Heart left ventricle (tissue), 13 donors: ENCODE measurements at regions not wholly inside any gene's neighbourhood (a gene's known extent, or its start where the extent isn't known, plus 50 kb on each side); places are given as distances from the start of the nearest gene placed in this dataset.

Experiments
- POLR2A ChIP-seq, 2 donors: fragments of 450-650 bp; IDR thresholded peaks; one replicate each; pipeline ENCODE4 v1.6.1; 2017; ENCODE audit warnings: antibody characterized with exemption in 2 of 2, mild to moderate bottlenecking in 2 of 2, moderate library complexity in 2 of 2
- TF ChIP-seq, protein P1 (sequence below), 12 donors: fragments of 200-600 bp; sonication (generic) in 4 of 12; IDR thresholded peaks; one replicate each; pipeline versions ENCODE4 v1.5.0 to v1.8.0; 2018 to 2022; ENCODE audit warnings: antibody characterized with exemption in 12 of 12, mild to moderate bottlenecking in 5 of 12
- donor health status: ischemic (EF 13 %, LVEDD 7.1; RV severe dilation, severe dysfunction).
- donor health status: DM: no; HTN: yes; CAD: no.
- donor health status: DM: no; HTN: no; CAD: no.
- donor health status: ischemic (EF 25% LVEDD 6.9; RV normal size, moderate dysfunction).
- donor health status: ischemic (EF 25% LVEDD 5.7; RV mildly dilated, moderate dysfunction).
- donor health status: ischemic (EF 35%, LVEDD 5.7; RV mildly dilated, moderate dysfunction).
- donor health status: nonischemic (EF 11% LVEDD 7.7; RV severe dilation, severe dysfunction).
- donor health status: DM: yes; HTN: yes; CAD: no.
- donor health status: PGD.
- donor health status: ischemic (EF 29% LVEDD 5.4; RV normal size, mild dysfunction).
- donor health status: nonischemic (EF 23%, LVEDD 6.1; RV moderate dilation, normal function).

DNA sequence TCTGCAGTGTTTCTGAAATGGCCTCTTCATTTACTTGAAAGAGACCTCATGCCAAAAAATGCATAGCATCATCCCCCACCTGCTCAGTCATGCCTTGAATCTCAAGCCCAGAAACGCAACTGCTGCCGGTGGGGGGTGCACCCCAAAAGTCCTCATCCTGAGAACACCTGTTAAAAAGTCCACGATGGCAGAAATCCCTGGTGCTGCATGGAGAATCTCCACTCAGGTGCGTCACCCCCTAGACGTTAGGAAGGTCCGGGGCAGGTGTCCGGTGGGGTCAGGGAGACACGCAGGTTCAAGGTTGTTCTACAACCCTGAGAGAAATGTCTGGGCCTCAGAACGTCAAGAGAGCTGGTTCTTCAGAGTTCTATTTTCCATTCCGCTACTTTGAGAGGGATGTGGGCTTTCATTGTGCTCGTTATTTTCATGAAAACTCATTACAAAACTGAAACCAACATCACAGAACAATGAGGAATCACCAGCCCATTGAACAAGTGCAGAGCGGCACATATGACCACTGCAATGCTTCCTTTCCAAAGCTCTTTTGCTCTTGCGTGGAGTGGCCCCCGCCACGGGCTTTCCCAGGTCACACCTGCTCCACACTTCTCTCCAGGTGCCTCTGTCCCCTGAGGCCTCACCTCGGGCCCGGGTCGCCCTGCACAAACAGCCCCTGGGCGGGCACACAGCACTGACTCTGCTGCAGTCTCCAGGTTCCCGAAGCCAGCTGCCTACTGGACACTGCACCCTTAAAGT, 201.9 kb downstream of the TOMM20 start:
- TF ChIP-seq POLR2A (IDR thresholded peaks at IDR 0.05), result no peak
- TF ChIP-seq, protein P1, sequence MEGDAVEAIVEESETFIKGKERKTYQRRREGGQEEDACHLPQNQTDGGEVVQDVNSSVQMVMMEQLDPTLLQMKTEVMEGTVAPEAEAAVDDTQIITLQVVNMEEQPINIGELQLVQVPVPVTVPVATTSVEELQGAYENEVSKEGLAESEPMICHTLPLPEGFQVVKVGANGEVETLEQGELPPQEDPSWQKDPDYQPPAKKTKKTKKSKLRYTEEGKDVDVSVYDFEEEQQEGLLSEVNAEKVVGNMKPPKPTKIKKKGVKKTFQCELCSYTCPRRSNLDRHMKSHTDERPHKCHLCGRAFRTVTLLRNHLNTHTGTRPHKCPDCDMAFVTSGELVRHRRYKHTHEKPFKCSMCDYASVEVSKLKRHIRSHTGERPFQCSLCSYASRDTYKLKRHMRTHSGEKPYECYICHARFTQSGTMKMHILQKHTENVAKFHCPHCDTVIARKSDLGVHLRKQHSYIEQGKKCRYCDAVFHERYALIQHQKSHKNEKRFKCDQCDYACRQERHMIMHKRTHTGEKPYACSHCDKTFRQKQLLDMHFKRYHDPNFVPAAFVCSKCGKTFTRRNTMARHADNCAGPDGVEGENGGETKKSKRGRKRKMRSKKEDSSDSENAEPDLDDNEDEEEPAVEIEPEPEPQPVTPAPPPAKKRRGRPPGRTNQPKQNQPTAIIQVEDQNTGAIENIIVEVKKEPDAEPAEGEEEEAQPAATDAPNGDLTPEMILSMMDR (IDR thresholded peaks at IDR 0.05), result no peak
